GM12873 (cell line): ENCODE measurements at regions not wholly inside any gene's neighbourhood (a gene's known extent, or its start where the extent isn't known, plus 50 kb on each side); places are given as distances from the start of the nearest gene placed in this dataset.

Source experiments
- TF ChIP-seq, protein P1 (sequence below): IDR thresholded peaks from 2 replicates; pipeline ENCODE4 v1.5.1; 2012; ENCODE audit warnings: low read depth, mild to moderate bottlenecking, moderate library complexity, low read length, control low read depth; ENCODE audit not compliant: insufficient read depth; ENCODE audit errors: missing control alignments

- TF ChIP-seq, protein P1, sequence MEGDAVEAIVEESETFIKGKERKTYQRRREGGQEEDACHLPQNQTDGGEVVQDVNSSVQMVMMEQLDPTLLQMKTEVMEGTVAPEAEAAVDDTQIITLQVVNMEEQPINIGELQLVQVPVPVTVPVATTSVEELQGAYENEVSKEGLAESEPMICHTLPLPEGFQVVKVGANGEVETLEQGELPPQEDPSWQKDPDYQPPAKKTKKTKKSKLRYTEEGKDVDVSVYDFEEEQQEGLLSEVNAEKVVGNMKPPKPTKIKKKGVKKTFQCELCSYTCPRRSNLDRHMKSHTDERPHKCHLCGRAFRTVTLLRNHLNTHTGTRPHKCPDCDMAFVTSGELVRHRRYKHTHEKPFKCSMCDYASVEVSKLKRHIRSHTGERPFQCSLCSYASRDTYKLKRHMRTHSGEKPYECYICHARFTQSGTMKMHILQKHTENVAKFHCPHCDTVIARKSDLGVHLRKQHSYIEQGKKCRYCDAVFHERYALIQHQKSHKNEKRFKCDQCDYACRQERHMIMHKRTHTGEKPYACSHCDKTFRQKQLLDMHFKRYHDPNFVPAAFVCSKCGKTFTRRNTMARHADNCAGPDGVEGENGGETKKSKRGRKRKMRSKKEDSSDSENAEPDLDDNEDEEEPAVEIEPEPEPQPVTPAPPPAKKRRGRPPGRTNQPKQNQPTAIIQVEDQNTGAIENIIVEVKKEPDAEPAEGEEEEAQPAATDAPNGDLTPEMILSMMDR: no peak
These were observed 139.9 kb downstream of the BUB3 start for GRCh38 chr10:123294109-123294508.

DNA sequence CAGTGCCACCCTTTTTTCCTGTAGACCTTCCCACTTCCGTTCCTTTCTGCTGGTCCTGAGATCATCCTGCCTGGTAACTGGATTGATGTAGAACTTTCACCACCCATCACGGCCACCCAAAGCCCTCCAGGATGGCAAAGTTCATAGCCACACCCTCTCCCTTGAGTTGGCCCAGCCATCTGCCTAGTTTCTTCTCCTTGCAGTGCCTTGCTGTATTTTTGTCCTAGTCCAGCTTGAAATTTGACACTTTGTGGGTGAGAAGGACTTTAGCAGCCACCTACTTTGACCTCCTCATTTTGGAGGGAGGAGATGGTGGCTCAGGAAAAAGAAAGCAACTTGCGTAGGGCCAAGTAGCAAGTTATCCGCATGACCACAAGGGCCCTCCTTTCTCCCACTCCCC, 140.7 kb downstream of the BUB3 start:
- TF ChIP-seq, protein P1: no peak

GRCh38 chr10:123295644-123296043, 141.4 kb downstream of the BUB3 start:
- TF ChIP-seq, protein P1: no peak

DNA sequence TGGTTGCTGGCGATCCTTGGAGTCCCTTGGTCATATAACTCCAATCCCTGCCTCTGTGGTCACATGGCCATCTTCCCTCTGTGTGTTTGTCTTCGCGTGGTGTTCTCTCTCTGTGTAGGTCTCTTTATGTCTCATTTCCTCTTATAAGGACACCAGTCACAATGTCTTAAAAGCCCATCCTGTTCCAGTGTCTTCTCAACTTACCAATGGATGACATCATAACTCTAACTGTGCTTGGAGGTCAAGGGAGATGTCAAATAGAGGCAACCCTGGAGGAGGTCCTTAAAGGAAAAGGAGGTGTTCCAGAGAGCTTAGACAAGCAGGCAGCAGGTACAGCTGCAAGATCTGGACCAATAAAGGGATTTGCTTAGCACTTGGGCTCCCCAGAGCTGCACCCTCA, 143.0 kb downstream of the BUB3 start:
- TF ChIP-seq, protein P1: no peak

- TF ChIP-seq, protein P1: no peak
These were observed 144.4 kb downstream of the BUB3 start for GRCh38 chr10:123298583-123298982.

DNA sequence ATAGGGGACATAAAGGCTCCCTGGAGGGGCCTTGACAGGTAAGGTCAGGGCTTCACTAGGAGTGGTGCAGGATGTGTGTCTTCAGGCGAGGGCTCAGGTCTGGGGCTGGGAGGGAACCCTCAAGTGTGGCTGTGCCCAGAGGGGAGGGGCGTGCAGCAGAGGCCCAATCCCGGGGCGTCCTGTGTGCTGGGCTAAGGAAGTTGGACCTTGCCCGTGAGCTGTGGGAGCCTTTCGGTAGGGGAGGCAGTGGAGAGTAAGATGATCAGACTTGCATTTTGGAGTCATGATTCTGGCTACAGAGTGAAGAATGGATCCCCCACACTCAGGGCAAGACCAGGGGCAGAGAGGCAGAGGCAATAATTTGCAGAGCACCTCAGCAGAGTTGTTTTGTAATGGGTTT, 145.4 kb downstream of the BUB3 start:
- TF ChIP-seq, protein P1: no peak

GRCh38 chr10:123301077-123301857, 147.1 kb downstream of the BUB3 start:
- TF ChIP-seq, protein P1: no peak
